GM19043 (cell line): ENCODE measurements at regions not wholly inside any gene's neighbourhood (a gene's known extent, or its start where the extent isn't known, plus 50 kb on each side); places are given as distances from the start of the nearest gene placed in this dataset.

Source experiments
- ATAC-seq: cut with Tn5 transposase; IDR thresholded peaks from one replicate; pipeline ENCODE4 v1.9.1; 2021; ENCODE audit warnings: low read depth; ENCODE audit not compliant: unreplicated experiment

DNA sequence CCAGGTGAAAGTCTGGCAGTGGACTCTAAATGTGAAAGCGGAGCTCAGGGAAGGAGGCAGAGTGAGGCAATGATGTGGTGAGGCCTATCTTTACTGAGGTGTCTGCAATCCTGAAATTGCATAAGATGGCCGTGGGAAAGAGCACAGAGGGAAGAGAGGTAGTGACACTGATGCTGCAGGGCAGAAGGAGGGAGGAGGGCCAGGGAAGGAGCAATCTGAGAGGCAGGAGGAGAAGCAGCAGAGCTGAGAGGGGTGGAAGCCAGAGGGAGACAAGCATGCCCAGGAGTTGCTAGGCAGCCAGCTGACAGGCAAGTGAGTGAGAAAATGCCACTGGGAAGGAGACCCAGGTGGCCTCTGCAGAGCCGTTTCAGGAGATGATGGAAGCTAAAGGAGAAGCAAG, 97.4 kb upstream of the CNR1 start:
- no peak for ATAC-seq

DNA sequence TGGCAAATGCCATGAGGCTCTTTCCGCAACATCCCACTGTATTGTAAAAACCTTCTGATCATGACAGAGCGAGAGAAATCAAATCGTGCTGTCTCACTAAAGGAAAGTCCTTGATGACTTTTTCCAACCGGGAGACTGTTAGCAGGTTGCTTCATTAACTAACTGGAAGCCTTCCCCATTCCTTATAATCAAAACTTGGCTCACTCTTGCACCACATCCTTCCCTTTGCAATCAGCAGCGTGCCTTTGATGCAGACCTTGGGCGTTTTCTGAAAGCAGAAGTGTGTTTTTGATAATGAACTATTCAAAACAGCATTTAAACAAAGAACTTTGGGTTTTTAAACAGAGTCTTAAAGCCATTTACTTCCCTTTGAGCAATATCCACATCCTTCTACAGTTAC, 96.2 kb upstream of the CNR1 start:
- ATAC-seq = no peak

DNA sequence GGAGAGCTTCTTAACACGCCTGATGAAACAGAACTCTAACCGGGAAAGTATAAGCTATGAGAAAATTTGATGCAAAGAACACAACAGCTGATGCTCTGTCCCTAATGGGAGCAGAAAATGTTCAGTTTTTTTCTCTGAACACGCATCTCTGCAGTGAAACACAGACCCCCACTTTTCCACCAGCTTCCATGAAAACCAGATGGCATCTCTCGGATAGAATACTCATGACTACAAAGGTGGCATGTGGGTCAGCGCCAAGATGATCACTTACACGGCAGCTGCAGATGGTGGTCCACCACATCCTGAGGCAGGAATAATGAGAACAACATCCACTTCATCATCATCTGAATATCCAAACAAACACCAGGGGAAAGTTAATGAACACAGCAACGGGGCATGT, 85.2 kb upstream of the CNR1 start:
- no peak for ATAC-seq

DNA sequence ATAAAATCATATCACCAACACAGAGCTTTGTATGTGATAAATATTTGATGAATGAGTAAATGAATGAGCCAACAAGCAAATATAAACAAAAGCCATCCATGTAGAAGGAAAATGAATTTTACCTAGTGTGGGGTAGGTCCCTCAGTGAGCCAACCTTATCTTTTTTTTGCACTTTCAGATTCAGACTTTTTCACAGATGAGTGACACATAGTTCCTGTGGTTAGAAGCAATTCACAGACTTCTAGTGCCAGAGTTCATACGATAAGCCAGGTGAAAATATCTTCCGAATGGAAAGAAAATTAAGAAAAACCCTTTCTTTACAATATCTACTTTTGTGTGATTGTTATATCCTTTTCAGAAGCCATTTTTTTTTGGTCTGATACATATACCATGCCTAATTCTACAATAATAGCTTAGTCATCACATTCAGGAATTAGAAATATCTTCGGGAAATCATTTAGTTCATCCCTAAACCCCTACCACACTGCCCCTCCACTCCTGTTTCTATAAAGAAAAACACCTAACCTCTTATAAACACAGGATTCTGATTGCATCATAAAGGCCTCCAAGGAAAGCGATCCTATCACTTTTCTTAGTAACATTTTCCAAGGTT, 82.7 kb upstream of the CNR1 start:
- no peak for ATAC-seq

DNA sequence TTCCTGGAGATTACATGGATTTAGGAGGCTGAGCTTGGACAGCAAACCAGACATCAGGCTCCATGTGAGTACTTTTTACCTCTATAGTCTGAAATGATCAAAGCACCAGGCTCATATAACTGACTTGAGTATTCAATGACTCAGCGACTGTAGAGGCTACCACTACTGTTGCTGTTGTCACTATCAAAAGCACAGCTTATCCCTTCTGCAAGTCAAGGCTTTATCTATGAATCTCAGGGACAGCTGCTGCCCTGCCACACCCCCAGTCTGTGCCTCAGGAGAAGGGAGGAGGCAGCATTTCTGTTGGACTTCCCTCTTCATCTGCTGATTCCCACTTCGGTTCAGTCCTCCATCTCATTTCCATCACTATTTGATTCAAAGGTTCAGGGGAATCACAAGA, 80.5 kb upstream of the CNR1 start:
- ATAC-seq = no peak

DNA sequence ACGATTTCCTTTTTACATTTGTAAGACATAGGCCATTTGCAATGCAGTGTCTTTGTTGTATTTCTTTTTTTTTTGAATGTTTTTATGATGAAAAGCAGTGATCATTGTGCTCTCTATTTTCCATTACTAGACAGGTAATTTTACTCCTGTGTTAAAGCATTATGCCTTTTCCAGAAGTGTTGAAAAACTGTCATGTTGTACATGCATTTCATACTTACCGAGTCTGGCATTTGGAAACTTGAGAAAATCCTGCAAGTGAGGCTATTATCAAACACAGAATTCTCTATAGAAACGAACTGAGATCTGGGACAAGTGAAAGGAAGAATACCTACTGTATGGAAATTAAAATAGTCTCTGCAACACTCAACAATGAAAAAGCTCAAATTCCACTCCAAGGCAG, 78.6 kb upstream of the CNR1 start:
- ATAC-seq = no peak

DNA sequence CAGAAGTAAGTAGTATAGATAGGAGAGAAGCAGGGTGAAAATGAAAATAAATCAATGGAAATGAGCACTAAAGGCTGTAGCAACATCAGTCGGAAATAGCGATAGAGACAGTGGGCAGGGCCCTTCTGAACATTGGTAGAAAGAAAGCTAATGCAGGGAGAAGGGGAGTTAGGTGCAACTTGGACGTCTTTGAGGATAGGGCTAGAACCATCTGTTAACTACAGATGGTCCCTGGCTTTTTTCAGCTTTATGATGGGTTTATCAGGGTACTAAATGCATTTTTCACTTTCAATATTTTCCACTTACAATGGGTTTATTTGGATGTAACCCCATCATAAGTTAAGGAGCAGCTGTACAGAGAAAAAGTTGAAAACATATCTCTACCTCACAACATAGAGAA, 72.8 kb upstream of the CNR1 start:
- no peak for ATAC-seq

DNA sequence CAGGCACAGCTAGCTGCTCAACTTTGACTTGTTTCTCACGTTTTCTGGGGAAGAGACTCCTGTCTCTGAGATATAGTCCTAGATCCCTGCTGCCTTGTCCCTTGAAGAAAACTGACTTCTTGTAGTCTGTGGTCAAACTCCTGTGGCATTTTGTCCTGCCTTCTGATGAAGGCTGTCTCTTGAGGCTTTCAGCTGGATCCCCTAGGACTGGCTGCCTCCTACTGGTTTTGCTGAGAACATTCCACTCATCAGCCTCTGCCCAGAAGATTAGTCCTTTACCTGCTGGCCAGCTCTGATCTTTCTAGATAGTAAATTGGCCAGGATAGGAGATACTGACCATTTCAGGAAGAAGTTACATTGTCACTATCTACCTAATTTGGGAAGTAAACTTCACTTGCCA, 71.9 kb upstream of the CNR1 start:
- peak; percentile 63 for ATAC-seq

DNA sequence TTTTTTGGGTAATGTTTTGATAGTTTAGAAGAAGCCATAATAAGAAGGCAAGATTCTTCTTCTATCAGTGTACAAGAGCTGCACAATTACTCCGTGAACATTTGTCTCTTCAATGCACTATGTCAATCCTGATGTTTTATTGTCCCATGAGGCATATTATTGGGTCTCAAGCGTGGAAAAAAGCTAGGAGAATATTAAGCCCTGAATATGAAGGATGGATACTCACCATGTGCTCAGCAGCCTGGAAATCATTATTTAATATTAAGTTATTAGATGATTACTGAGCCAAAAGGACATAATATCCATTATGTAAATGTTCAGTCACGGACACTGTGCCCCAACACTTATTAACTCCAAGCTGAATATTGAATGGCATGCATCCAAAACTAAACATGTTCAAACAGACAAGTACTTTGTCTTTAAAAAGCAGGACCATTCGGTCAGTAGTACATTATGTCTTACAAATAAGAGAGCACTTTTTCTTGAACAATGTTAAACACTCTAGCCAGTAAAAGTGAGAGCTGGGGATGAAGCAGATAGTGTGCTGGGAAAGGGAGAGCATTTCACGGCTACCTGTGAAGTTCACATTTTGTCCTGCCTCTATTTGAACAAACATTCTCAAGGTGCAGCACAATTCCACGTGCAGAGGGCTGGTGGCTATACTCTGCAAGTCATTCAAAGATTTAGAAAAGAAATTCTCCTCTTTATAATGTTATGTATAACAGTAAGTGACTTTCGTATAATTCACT, 70.6 kb upstream of the CNR1 start:
- no peak for ATAC-seq

DNA sequence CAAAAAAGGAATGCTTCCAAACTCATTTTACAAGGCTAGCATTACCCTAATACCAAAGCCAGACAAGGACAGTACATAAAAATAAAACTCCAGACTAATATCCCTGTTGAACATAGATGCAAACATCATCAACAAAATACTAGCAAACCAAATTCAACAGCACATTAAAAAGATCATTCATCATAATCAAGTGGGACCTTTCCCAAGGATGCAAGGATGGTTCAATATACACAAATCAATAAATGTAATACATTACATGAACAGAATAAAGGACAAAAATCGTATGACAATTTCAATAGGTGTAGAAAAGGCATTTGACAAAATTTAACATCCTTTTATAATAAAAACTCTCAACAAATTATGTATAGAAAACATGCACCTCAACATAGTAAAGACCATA, 66.6 kb upstream of the CNR1 start:
- no peak for ATAC-seq

DNA sequence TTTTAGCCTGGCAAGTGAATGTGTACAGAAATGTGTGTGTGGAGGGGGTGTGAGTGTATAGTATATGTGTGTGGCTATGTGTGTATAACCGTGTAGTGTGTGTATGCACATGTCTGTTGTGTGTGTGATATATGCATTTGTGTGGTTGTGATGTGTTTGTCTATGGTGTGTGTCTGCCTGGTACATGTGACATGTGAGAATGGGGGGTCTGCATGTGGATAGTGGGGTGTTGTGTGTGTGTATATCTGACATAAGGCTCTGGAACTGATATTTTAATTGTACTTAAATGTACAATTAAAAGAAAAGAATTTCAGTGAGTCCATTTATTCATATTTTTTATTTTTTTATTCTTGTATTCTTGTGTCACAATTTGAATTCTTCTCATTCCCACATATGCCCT, 57.2 kb upstream of the CNR1 start:
- no peak for ATAC-seq

DNA sequence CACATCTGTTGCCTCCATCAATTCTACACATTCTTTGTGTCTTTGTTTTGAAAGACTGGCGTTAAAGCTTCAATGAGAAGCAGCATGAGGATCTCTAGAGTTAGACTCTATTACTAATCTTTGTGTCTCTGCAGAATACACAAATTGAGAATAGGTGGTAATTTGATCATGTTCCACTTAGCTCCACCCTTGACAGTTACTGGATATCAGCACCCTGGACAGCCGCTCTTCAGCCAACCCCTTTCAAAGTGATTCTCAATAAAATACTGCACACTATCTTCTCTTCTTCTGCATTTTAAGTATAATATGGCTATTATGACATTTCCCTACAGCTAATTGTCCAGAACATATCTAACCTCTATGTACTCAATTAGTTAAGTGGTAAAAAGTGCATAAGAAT, 54.3 kb upstream of the CNR1 start:
- no peak for ATAC-seq

DNA sequence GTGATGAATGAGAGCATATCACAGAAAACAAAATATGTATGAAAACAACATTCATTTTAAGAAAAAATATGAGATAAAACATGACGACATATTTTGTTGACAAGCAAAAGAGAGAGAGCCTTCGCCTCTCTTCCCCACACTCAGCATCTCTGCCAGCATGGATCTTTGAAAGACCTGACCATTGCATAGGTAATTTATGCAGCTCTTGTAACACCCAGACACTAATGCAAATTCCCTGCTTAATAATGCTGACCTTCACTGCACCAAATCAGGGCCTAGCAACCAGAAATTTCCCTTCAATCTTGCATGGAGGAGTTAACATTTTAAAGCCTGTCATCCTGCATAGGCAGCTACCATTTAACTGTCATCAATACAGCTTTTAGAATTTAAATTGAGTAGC, 50.0 kb upstream of the CNR1 start:
- no peak for ATAC-seq
